Limb (tissue), 2 donors: ENCODE measurements at regions not wholly inside any gene's neighbourhood (a gene's known extent, or its start where the extent isn't known, plus 50 kb on each side); places are given as distances from the start of the nearest gene placed in this dataset.
A peak's percentile ranks its signal among the peaks of the same experiment; 100 is the strongest.

ENCODE experiments used
- DNase-seq, 2 donors: peaks; one replicate each; pipeline ENCODE4 v3.0.0-alpha.2; 2016; ENCODE audit errors: extremely low spot score in 2 of 2

GRCh38 chr1:29960156-29960755 lies 723.9 kb downstream of the PTPRU start:
- DNase-seq, result no peak

GRCh38 chr1:29959356-29959755 lies 723.0 kb downstream of the PTPRU start:
- no peak for DNase-seq

- no peak for DNase-seq
Observed at GRCh38 chr1:29958271-29958670, 721.9 kb downstream of the PTPRU start.

- peak in 1 of 2 donors; percentile 5 for DNase-seq
Observed at GRCh38 chr1:29956349-29957030, 720.2 kb downstream of the PTPRU start.

GRCh38 chr1:29954591-29954990 lies 718.3 kb downstream of the PTPRU start:
- DNase-seq, result peak in 1 of 2 donors; percentile 7

GRCh38 chr1:29953961-29954360 lies 717.6 kb downstream of the PTPRU start:
- DNase-seq, result no peak

- no peak for DNase-seq
Observed at GRCh38 chr1:29949676-29950075, 713.4 kb downstream of the PTPRU start.

GRCh38 chr1:29948581-29948980 lies 712.3 kb downstream of the PTPRU start:
- DNase-seq, result no peak

GRCh38 chr1:29946057-29946456 lies 709.7 kb downstream of the PTPRU start:
- no peak for DNase-seq

- no peak for DNase-seq
Observed at GRCh38 chr1:29945426-29945825, 709.1 kb downstream of the PTPRU start.

GRCh38 chr1:29944253-29944905 lies 708.1 kb downstream of the PTPRU start:
- no peak for DNase-seq

- no peak for DNase-seq
Observed at GRCh38 chr1:29943034-29943433, 706.7 kb downstream of the PTPRU start.

- DNase-seq, result no peak
Observed at GRCh38 chr1:29939079-29939478, 702.8 kb downstream of the PTPRU start.

- DNase-seq, result no peak
Observed at GRCh38 chr1:29937356-29937755, 701.0 kb downstream of the PTPRU start.

- DNase-seq, result no peak
Observed at GRCh38 chr1:29936031-29936544, 699.8 kb downstream of the PTPRU start.

- DNase-seq, result no peak
Observed at GRCh38 chr1:29934255-29934772, 698.0 kb downstream of the PTPRU start.

- no peak for DNase-seq
Observed at GRCh38 chr1:29933067-29933466, 696.7 kb downstream of the PTPRU start.

GRCh38 chr1:29932626-29933025 lies 696.3 kb downstream of the PTPRU start:
- no peak for DNase-seq

GRCh38 chr1:29931477-29932175 lies 695.3 kb downstream of the PTPRU start:
- DNase-seq, result no peak

- DNase-seq, result no peak
Observed at GRCh38 chr1:29925058-29925457, 688.7 kb downstream of the PTPRU start.

GRCh38 chr1:29924017-29924431 lies 687.7 kb downstream of the PTPRU start:
- DNase-seq, result no peak

GRCh38 chr1:29921741-29922140 lies 685.4 kb downstream of the PTPRU start:
- DNase-seq, result no peak
